GM12878 (cell line): ENCODE measurements at regions not wholly inside any gene's neighbourhood (a gene's known extent, or its start where the extent isn't known, plus 50 kb on each side); places are given as distances from the start of the nearest gene placed in this dataset.

Source experiments
- ATAC-seq: fragments of 200-7000 bp; cut with Tn5 transposase; 3 replicates; pipeline ENCODE4 v1.9.1; 2020; ENCODE audit warnings: mild to moderate bottlenecking, moderate library complexity
- BruUV-seq: library from RNA; stranded (reverse); fragments of 400-500 nt; replicated peaks from 2 replicates; lab custom pipeline; 2021; lab: Mats Ljungman, UMichigan
- CTCF ChIA-PET: fragments of 300-600 bp; sonication (Branson Sonifier 250); formaldehyde crosslinking; extraction: SDS; loops from one replicate; lab custom pipeline; 2021; ENCODE audit warnings: inconsistent platforms; lab: Yijun Ruan, JAX
- POLR2A ChIA-PET: fragments of 350-600 bp; formaldehyde crosslinking; extraction: SDS; loops from one replicate; lab custom pipeline; 2021; ENCODE audit warnings: inconsistent platforms; lab: Charles Lee
- RAD21 ChIA-PET: fragments of 300-600 bp; sonication (Branson Sonifier 250); formaldehyde crosslinking; loops from one replicate; lab custom pipeline; 2023; ENCODE audit warnings: antibody characterized with exemption; ENCODE audit not compliant: unreplicated experiment; lab: Charles Lee
- SMC1A ChIA-PET: fragments of 300-600 bp; sonication (Branson Sonifier 250); formaldehyde crosslinking; loops from one replicate; lab custom pipeline; 2023; ENCODE audit not compliant: unreplicated experiment, uncharacterized antibody; lab: Charles Lee
- DNase-seq: peaks from one replicate; pipeline ENCODE4 v3.0.0-alpha.2; 2011; ENCODE audit warnings: low read depth, low spot score
- FAIRE-seq: peaks from 3 replicates; lab custom pipeline; 2011; peaks lifted over from hg19 to GRCh38; lab: Jason Lieb, UNC
- H2AFZ ChIP-seq: 2 replicates; pipeline ENCODE4 v1.6.0; 2011; ENCODE audit warnings: low read depth, low read length, control low read depth; ENCODE audit not compliant: control insufficient read depth
- H3K27ac ChIP-seq: 2 replicates; pipeline ENCODE4 v1.5.1; 2011; ENCODE audit warnings: control low read depth; ENCODE audit not compliant: control insufficient read depth, insufficient read depth
- H3K27me3 ChIP-seq, 2 experiments: replicated peaks in 1 of 2; 2 replicates each; pipeline versions ENCODE4 v1.6.0 to v1.6.1; 2011; ENCODE audit warnings: low read length in 1 of 2; ENCODE audit not compliant: control insufficient read depth in 2 of 2, insufficient read depth in 2 of 2
- H3K36me3 ChIP-seq, 2 experiments: 2 replicates each; pipeline ENCODE4 v1.5.1; 2011; ENCODE audit warnings: low read length in 1 of 2; ENCODE audit not compliant: control insufficient read depth in 2 of 2, insufficient read depth in 2 of 2
- H3K4me1 ChIP-seq: 2 replicates; pipeline ENCODE4 v1.6.1; 2011; ENCODE audit warnings: mild to moderate bottlenecking, low read length, moderate library complexity, mixed read lengths; ENCODE audit not compliant: control insufficient read depth, insufficient read depth
- H3K4me2 ChIP-seq: 2 replicates; pipeline ENCODE4 v1.6.0; 2011; ENCODE audit warnings: control low read depth; ENCODE audit not compliant: control insufficient read depth, insufficient read depth
- H3K4me3 ChIP-seq: fragments of 200-600 bp; sonication (generic); 2 replicates; pipeline ENCODE4 v1.5.1; 2016
- H3K79me2 ChIP-seq: 2 replicates; pipeline ENCODE4 v1.6.0; 2011; ENCODE audit warnings: low read length; ENCODE audit not compliant: control insufficient read depth, insufficient read depth
- H3K9ac ChIP-seq: 2 replicates; pipeline ENCODE4 v1.8.0; 2011; ENCODE audit warnings: low read length, control low read depth, mixed read lengths; ENCODE audit not compliant: control insufficient read depth, insufficient read depth
- H3K9me3 ChIP-seq: replicated peaks from 3 replicates; pipeline ENCODE4 v1.5.1; 2011; ENCODE audit warnings: mild to moderate bottlenecking, low read length; ENCODE audit not compliant: control insufficient read depth, insufficient read depth
- H4K20me1 ChIP-seq: 2 replicates; pipeline ENCODE4 v1.6.0; 2011; ENCODE audit not compliant: control insufficient read depth, insufficient read depth
- E2F8 ChIP-seq: fragments of 450-650 bp; IDR thresholded peaks from 2 replicates; pipeline ENCODE4 v1.6.1; 2018; ENCODE audit warnings: mild to moderate bottlenecking, low read depth, moderate library complexity; ENCODE audit not compliant: partially characterized antibody
- EED ChIP-seq: sonication (generic); IDR thresholded peaks from 2 replicates; pipeline ENCODE4 v1.6.1; 2016; ENCODE audit warnings: antibody characterized with exemption, low read depth
- FOS ChIP-seq: IDR thresholded peaks from 3 replicates; pipeline ENCODE4 v1.6.1; 2011; ENCODE audit warnings: borderline replicate concordance; ENCODE audit not compliant: insufficient read length; ENCODE audit errors: extremely low read depth
- MXI1 ChIP-seq: fragments of 150-350 bp; IDR thresholded peaks from 2 replicates; pipeline ENCODE4 v1.6.1; 2011; ENCODE audit warnings: low read depth, mild to moderate bottlenecking, inconsistent platforms, low read length, improper control_type of control experiment
- NR2C2 ChIP-seq: IDR thresholded peaks from 2 replicates; pipeline ENCODE4 v1.6.1; 2011; ENCODE audit warnings: borderline replicate concordance, low read depth; ENCODE audit not compliant: control insufficient read depth, insufficient read length
- NRF1 ChIP-seq: conservative IDR thresholded peaks from 2 replicates; pipeline ENCODE4 v1.6.1; 2011; ENCODE audit warnings: mild to moderate bottlenecking, low read depth, low read length, improper control_type of control experiment
- RCOR1 ChIP-seq: conservative IDR thresholded peaks from 2 replicates; pipeline ENCODE4 v1.6.1; 2012; ENCODE audit warnings: low read depth, low read length, improper control_type of control experiment
- RUNX3 ChIP-seq: IDR thresholded peaks from 2 replicates; pipeline ENCODE4 v1.6.1; 2012; ENCODE audit warnings: low read length, inconsistent platforms
- SMAD1 ChIP-seq: fragments of 450-650 bp; IDR thresholded peaks from 2 replicates; pipeline ENCODE4 v1.6.1; 2018; ENCODE audit warnings: mild to moderate bottlenecking, low read depth; ENCODE audit not compliant: partially characterized antibody
- whole genome bisulfite sequencing: methylation state at CpG from one replicate; pipeline ENCODE4 v1.1.6; 2016; ENCODE audit warnings: low lambda C conversion rate; ENCODE audit not compliant: insufficient replicate concordance, insufficient coverage; ENCODE audit errors: missing lambda C conversion rate; 5-methylcytosine and 5-hydroxymethylcytosine counted together
- in situ Hi-C: fragments of 300-500 bp; cut with MboI; formaldehyde crosslinking; loops from 9 replicates; pipeline ENCODE4 v1.14.3; 2018; ENCODE audit warnings: mixed read lengths
- intact Hi-C: fragments of 100-400 bp; cut with micrococcal nuclease; formaldehyde crosslinking; loops from one replicate; pipeline ENCODE4 v1.14.2; 2022; ENCODE audit not compliant: unreplicated experiment

GRCh38 chr20:19094959-19095541 lies 117.4 kb upstream of the SLC24A3 start:
- no peak for FAIRE-seq
- ChIA-PET POLR2A (no interaction called here), CTCF (no interaction called here), RAD21 (no interaction called here)
- H3K9me3 ChIP-seq = no peaks in the 10 kb centered on the region; the same call in 2 of the 3 replicates
- H3K9ac ChIP-seq = no peak overlapping the region
- no peaks in the 10 kb centered on the region for H3K27me3 ChIP-seq
- H3K79me2 ChIP-seq = no peaks in the 10 kb centered on the region
- no TSS peak for BruUV-seq
- H4K20me1 ChIP-seq = no peaks in the 10 kb centered on the region
- H3K4me2 ChIP-seq = no peak overlapping the region
- no peaks in the 10 kb centered on the region for H3K36me3 ChIP-seq
- no peaks in the 10 kb centered on the region for H3K4me1 ChIP-seq
- H3K4me3 ChIP-seq = no peak overlapping the region
- WGBS = 25% methylated on average over 5 of the region's 5 CpGs
- peak; percentile 33; the same call in 1 of the 3 replicates for ATAC-seq
- DNase-seq = no peak
- intact Hi-C loops = no loop called here
- TF ChIP-seq MXI1 (no peak), EED (no peak), E2F8 (no peak), RCOR1 (no peak), FOS (no peak), NRF1 (no peak), SMAD1 (no peak), RUNX3 (no peak), NR2C2 (no peak)
- TF ChIP-seq, all 136 proteins: peak for 0
- SMC1A ChIA-PET = interaction anchor here (0.9 to 1.7 kb wide), 2 partner anchors 16 to 41 kb away, joined by 3 to 6 read pairs; no protein-coding TSS in a partner anchor
- Histone ChIP-seq H2AFZ (no peak overlapping the region), H3K27ac (no peak overlapping the region)
- in situ Hi-C loops = no loop called here
